Thyroid gland (tissue), 4 donors: ENCODE measurements at regions not wholly inside any gene's neighbourhood (a gene's known extent, or its start where the extent isn't known, plus 50 kb on each side); places are given as distances from the start of the nearest gene placed in this dataset.

Experiments used
- CTCF ChIP-seq, 6 experiments: fragments of 200-600 bp in 3 of 6; fragments of 450-650 bp in 3 of 6; sonication (generic) in 3 of 6; IDR thresholded peaks; one replicate each; pipeline ENCODE4 v1.5.1; 2016 to 2019; ENCODE audit warnings: antibody characterized with exemption in 6 of 6, mild to moderate bottlenecking in 2 of 6, inconsistent platforms in 1 of 6, moderate library complexity in 1 of 6
- POLR2A ChIP-seq, 2 donors: fragments of 450-650 bp; IDR thresholded peaks; one replicate each; pipeline ENCODE4 v1.6.1; 2017; ENCODE audit warnings: antibody characterized with exemption in 2 of 2, mild to moderate bottlenecking in 2 of 2, moderate library complexity in 1 of 2

- no peak for TF ChIP-seq POLR2A (IDR thresholded peaks at IDR 0.05)
- no peak for TF ChIP-seq CTCF (IDR thresholded peaks at IDR 0.05)
Observed at GRCh38 chr5:89484962-89485361, 602.0 kb upstream of the MEF2C start.
